ENCODE measurements at regions not wholly inside any gene's neighbourhood (a gene's known extent, or its start where the extent isn't known, plus 50 kb on each side); places are given as distances from the start of the nearest gene placed in this dataset.

DNA sequence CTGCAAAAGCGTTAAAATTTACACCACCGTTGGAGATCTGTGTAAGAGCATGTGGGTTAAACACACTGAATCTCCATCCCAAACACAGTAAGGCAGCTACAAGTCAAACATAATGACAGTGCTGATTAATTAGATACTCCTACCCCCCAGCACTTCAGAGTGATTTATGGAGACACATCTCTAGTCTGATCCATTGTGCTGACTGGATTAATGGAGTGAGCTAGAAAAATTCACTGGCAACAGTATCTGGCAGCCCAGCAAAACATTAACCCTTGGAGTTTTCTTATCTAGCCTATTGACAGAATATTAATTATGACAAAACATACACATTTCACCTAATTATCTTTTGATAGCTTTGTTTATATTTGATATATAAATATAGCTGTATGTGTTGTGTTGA lies 188.6 kb upstream of the ISL1 start:
- TF ChIP-seq, protein P1, sequence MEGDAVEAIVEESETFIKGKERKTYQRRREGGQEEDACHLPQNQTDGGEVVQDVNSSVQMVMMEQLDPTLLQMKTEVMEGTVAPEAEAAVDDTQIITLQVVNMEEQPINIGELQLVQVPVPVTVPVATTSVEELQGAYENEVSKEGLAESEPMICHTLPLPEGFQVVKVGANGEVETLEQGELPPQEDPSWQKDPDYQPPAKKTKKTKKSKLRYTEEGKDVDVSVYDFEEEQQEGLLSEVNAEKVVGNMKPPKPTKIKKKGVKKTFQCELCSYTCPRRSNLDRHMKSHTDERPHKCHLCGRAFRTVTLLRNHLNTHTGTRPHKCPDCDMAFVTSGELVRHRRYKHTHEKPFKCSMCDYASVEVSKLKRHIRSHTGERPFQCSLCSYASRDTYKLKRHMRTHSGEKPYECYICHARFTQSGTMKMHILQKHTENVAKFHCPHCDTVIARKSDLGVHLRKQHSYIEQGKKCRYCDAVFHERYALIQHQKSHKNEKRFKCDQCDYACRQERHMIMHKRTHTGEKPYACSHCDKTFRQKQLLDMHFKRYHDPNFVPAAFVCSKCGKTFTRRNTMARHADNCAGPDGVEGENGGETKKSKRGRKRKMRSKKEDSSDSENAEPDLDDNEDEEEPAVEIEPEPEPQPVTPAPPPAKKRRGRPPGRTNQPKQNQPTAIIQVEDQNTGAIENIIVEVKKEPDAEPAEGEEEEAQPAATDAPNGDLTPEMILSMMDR (IDR thresholded peaks at IDR 0.05): no peak
- TF ChIP-seq POLR2A (IDR thresholded peaks at IDR 0.05): no peak
- TF ChIP-seq EP300 (IDR thresholded peaks at IDR 0.05): no peak

Data from ovary (tissue), 3 donors.